ENCODE measurements at regions not wholly inside any gene's neighbourhood (a gene's known extent, or its start where the extent isn't known, plus 50 kb on each side); places are given as distances from the start of the nearest gene placed in this dataset.
A peak's percentile ranks its signal among the peaks of the same experiment; 100 is the strongest.
"Not testable (repeated sequence)": the region's sequence is repeated elsewhere in the genome, so short reads cannot be mapped to it uniquely, and the experiment has no call there.

DNA sequence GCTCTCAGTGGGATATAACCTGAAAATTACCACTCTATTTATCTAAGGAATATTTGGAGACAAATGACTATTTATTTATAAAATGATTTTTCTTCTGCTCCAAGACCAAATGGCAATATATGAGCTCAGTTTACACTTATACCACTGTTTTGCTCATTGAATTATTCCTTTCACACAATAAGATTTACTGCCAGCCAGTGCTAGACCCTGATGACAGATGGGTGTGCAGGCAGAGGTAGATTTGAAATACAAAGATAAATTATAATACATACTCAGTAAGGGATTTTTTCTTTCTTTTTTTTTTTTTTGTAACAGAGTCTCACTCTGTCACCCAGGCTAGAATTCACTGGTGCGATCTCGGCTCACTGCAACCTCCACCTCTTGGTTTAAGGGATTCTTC lies 980.3 kb downstream of the EPHA3 start:
- DNase-seq, result no peak

DNA sequence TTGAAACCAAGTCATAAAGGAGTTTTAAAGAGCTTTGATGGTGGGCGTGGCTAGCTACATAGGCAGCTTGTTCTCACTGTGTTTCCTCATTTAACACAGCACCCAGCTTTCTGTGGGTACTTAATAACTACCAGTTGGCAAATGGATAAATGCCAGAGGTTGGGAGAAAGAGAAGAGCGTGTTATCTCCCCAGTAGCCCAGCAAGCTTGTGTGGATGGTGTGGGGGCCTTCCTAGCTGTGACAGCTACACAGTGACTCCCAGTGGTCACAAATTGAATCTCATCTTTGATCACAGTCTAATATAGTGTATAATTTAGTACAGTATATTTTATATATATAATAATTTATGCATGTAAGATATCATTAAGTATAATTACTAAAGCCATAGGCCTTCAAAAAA lies 984.1 kb downstream of the EPHA3 start:
- peak in 1 of 2 experiments; percentile 2 for DNase-seq

DNA sequence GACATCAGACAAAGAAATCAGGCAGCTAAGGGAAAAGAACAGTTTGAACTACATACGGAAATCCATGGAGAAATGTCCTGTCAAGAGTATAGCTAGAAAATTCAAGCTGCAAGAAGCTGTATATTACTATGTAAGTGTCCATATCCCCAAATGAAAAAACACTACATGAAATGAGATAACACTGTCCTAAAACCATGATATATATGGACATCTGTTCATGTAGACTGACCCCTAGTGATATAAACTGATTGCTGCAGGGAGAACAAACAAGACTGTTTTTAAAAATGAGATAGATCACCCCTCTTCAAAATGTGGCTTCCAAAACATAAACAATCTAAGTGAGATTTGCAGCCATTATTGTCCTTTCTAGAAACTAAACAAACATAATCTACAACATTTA lies 985.6 kb downstream of the EPHA3 start:
- DNase-seq, result no peak

DNA sequence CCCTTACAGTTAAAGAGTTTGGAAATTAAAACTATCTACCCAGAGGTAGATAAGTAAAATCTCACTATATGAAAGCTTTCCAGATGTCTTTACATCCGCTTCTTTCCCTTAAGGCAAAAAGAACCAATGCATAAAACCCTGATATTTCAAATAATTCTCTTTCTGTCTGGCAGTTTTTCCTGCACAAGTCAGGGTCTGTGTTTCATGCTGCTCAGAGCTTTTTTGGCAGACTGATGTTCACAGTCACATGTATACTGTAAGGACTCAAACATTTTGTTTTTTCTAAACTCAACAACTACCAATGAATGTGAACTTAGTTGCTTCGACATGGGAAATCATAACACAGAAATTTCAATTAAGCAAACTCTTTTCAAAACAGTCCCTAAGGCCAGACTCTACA lies 988.4 kb downstream of the EPHA3 start:
- DNase-seq, result no peak

DNA sequence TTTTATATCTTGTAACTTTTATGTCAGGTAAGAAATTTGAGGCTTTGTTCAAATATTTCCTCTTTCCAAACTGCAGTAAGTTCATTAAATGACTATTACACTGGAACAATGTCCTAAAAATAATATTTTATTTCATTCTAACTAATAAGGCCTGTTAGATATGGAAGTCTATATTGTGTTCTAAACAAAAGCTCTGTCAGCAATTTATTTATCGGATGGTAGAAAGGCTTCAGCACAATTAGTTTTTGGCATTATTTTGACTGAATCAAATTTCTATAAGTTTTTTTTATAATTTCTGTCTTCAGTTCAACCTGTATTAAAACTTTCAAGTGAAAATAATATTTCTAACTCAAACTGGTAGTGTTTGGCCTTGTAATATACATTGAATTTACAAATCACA lies 992.1 kb downstream of the EPHA3 start:
- no peak for DNase-seq

DNA sequence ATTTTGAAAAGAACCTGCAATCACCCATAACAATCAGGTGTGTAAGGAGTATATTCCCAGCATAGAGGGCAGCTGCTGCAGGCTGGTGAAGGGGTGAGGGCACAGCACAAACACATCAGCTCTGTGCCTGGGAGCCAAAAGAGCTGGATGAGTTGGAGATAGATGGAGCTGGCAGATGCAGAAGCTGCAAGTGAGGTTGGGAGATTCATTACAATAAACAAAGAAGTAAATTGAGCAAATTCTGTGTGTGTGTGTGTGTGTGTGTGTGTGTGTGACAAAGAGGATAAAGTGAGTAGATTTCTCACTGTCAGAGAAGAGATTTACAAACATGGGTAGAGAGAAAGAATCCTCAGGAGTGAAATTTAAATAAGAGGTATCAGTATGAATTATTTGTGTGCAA lies 994.7 kb downstream of the EPHA3 start:
- DNase-seq, result no peak

DNA sequence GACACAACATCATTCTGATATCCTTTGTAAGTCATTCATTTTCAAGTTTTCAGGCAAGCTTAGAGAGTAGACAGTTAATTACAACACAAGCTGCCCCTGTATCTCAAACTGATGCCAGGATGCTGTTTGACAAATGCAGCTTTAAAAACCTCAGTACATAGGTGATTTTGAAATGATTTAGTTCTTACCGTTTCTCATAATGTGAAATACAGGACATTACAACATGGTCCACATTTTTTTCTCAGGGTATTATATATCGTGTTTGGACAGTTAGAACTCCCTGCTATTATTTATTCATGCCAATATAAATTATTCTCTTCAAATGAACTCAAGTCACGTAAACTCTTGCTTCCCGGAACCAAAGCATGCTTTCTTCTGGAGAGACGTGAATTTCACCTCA lies 1013.9 kb downstream of the EPHA3 start:
- no peak for DNase-seq

DNA sequence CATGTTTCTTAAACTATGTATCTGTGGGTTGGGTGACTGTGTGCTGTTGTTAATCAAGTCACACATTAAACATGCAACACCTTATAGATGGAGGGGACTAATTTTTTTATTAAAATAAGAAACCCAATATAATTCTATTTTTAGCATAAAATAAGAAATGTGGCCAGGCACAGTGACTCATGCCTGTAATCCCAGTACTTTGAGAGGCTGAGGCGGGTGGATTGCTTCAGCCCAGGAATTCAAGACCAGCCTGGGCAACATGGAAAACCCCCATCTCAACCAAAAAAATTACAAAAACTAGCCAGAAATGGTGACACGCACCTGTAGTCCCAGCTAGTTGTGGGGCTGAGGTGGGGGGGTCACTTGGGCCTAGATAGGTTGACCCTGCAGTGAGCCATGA lies 1021.0 kb downstream of the EPHA3 start:
- DNase-seq, result no peak

DNA sequence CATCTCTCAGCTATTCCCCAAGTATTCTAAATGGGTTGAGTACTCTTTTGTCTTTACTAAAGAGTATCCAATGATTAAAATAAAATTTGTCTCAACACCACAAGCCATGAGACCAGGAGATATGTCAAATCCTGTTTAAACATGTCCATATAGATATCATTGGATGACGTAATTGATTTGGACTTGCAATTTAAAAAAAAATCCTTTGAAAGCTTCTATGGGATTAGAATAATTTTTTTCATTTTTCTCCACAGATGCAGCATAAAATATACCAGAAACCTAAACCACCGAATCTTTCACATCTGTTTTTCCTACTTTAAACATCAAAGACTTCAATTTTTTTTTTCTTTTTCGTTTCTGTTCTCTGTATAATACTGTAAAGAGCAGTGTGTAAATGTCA lies 1022.3 kb downstream of the EPHA3 start:
- DNase-seq, result no peak

DNA sequence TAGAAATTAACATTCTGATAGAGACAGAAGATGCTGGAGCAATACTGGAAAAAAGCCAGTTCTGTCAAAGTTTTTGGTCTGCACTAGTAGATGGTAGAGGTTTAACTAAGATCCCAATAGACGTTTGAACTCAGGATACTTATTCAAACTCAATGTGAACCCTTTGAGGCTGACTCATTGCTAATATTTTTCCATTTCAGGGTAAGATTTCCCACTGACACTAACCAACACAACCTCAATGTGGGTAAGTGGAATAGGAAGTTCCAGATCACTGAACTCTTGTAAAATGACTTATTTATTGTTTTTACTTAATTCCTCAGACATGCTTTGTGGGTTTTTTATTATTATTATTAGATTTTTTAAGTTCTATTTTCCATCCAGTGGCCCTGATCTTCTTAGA lies 1024.8 kb downstream of the EPHA3 start:
- no peak for DNase-seq

DNA sequence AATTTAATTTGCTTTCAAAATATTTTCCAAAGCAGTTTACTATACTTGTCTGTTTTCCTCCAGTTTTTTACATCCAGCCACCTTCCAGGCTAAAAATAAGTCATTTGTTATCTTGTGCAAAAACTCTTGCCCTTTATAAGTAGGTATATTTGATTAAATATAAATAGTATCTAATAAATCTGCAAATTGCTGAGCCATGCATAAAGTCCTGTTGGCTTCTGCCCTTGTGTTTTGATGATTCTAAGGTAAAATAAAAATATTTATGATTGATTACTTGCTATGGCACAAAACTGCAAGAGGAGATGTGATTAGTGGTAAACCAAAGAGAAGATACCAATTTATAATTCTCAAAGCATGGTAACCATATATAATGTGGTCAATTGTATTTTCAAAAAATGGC lies 1026.7 kb downstream of the EPHA3 start:
- no peak for DNase-seq

DNA sequence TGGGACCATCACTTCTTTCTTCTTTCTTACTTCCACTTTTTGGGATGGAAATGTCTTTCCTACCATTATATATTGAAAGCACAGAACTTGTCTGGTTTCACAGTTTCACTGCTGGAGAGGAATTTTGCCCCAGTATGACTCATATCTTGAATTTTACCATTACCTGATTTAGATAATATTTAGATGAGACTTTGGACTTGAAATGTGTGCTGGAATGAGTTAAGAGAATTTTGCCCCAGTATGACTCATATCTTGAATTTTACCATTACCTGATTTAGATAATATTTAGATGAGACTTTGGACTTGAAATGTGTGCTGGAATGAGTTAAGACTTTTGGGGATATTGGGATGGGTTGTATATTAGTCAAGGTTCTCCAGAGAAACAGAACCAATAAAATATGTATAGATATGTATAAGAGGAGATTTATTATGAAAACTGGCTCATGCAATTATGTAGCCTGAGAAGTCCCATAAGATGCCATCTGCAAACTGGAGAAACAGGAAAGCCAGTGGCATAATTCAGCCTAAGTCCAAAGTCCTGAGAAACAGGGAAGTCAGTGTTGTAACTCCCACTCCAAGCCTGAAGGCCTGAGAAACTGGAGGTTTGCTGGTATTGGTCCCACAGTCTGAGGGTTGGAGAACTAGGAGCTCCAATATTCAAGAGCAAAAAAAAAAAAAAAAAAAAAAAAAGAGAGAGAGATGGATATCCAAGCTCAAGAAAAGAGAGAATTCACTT lies 1029.2 kb downstream of the EPHA3 start:
- no peak for DNase-seq

DNA sequence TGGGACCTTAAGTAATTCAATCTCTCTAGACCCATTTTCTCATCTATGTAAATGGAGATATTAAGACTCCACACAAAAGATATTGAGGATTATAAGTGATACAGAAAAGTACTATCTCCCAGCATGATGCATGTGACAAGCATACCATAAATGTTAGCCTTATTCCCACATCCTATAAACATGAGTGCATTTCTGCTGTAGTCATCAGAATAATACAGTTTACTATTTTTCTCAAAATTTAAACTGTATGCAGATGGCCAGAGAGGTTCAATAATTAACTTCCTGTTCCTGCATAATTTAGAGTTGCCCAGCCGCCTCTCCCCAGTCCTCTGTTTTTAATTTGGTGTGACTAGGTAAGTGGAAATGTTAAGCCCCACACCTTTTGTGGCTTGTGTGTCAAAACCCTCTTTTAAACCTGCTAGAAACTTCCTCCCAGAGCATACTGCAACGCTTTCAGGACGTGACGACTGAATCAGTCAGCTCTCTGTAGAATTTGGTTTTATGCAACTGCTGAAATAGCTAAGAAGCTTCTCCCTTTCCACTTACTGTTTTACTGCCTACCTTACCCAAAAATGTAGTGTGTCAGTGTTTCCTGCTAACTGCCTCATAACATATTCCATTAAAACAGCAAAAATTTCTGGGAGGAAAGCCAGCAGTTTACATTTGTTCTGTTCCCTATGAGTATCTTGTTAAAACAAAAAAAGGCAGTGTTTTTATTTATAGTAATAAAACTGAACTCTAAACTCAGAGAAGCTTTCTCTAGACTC lies 1037.9 kb downstream of the EPHA3 start:
- DNase-seq, result no peak

DNA sequence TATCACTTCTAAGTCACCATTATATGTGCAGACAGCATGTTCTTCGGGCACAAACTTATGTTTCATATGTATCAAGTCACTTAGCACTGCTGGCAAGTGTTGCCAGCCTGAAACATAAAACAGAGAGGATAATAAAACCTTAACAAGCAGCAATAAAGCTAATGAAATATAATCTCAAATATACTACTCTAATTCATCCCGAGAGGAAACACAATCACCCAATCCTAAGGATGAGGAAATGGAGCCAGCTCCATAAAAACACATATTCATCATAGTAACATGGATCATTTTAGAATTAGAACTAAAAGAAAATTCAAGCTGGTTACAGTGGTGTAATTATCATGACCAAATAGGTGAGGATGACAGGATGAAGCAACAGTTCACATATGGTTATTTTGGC lies 1072.7 kb downstream of the EPHA3 start:
- no peak for DNase-seq

DNA sequence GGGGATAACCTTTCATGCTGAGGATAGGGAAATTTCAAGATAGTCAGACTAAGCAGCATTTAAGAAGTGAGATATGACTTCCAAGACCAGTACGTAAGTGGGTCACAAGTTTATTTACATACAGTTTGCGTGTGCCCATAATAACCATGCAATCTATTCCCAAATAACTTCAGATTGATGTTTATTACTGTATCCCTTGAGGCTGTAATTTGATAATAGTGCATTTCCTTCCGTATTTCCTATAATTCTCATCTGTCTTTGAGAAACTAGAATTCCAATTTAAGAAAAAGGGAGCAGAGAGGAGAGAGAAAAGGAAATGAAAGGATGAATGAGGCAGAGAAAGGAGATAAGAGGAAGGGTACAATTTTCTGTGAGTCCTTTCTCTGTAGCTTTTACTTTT lies 1073.1 kb downstream of the EPHA3 start:
- DNase-seq, result no peak

DNA sequence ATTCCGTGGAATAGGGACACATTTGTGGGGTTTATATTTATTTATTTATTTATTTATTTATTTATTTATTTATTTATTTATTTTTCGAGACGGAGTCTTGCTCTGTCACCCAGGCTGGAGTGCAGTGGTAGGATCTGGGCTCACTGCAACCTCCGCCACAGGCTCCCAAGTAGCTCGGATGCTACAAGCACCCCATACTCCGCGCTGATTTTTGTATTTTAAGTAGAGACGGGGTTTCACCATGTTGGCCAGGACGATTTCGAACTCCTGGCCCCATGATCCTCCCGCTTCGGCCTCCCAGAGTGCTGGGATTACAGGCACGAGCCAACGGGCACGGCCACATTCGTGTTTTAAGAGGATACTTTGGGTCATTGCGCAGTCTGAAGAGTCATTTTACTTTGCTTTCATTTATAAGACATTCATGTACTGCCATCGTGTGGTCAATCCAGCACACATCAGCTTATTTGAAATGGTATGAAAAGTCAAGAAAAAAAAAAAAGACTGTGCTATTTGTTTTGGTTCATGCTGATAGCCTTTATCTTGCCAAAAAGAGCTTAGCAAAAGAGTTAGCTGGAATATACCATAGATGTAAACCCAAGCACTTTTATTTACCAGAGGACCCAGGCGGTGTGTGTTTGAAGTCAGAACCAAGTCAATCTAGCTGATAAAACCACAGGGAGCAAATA lies 1075.0 kb downstream of the EPHA3 start:
- DNase-seq, result peak in 1 of 2 experiments; percentile 28

DNA sequence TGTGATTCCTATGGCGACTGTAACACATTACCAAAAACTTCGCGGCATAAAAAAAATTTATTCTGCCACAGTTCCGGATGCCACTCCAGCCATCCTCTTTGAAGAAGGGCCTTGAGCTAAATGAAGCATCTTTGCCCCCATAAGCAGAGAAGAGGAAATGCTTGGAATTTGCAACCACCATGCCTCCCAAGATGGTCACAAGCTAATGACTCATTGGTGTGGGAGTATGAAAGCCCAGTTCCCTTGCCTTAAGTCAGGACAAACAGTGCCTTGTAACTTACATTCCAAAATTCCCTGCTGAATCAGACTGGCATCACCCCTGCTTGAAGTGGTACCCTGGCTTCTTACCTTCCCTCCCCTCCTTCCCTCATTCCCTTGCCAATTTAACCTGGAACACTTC lies 1077.4 kb downstream of the EPHA3 start:
- no peak for DNase-seq

DNA sequence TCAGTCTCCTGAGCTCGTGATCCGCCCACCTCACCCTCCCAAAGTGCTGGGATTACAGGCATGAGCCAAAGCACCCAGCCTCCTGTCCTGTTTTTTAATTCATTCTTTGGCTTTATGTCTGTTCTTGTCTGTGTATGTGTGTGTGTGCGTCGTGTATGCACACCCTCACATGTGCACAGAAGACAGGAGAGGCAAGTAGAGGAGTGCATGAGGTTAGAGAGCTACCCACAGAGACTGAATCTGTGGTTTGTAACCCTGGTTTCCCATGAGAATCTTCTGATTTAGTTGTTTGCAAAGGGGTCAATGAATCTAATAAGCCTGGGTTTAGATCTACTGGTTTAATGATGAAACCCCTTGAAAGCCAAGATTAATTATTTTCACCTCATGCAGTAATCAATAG lies 1090.0 kb downstream of the EPHA3 start:
- not testable (repeated sequence) for DNase-seq

DNA sequence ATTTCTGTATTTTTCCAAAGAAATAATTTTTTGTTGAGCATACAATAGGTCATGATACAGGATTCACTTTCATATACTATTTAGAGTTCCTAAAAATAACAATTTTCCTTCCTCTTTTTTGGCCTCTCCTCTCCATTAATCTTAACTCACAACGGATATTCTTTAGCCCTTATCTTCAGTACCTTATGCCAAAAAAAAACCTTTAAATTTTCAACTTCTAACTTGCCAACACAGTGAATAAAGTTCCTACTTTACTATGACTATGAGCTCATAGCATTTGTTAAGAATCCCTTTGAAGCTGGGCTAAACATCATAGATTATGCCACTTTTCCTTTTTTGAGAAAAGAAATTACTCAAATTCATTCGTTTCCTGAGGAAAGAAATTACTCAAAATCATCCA lies 1095.5 kb downstream of the EPHA3 start:
- DNase-seq, result not testable (repeated sequence)

DNA sequence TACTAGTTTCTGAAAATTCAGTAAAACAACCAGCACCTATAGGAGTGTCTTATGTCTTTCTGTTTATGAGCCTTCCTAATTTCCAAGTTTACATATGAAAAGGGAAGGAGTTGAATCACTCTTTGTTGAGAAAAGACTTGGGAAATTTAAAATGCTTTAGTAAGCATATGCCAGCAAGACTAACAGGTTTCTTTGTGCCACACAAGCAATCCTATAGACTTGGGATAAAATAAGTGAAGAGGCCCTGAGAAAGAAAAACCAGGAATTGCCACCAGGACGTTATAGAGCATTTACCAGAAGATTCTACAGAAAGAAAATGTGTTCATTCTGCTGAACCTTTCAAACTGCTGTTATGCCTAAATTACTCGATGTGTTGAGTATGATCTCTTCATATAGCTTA lies 1099.1 kb downstream of the EPHA3 start:
- DNase-seq, result not testable (repeated sequence)

DNA sequence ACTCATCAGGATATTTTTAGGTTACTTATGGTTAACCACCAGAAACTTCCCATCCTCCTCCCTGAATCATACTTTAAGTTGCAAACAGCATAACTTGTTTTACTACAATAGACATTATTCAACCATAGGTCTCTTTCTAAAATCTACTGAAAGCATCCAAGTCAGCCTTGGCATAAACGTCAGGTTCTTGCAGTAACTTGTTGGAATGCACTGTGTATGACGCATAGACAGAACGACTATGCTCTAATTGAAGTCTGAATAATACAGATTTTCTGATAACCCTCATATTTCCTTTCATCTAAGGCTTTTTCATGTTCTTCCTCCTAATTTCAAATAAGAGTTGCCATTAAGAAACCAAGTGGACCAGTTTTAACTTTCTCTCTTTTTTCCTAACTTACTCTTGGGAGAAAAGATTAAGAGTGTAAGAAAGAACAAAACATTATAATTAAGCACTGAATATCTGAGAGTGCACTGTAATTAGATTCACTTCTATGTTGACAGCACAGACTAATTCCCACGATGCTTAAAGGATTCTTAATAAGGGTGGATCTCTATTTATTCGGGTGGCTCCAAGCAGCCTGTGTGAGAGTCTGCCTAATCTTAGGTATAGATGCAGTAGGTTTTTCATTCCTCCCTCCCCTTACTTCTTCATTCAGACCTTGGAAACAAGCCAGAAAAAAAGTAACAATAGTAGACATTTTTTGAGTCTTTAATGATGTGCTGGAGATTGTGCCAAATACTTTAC lies 1100.1 kb downstream of the EPHA3 start:
- DNase-seq, result not testable (repeated sequence)

DNA sequence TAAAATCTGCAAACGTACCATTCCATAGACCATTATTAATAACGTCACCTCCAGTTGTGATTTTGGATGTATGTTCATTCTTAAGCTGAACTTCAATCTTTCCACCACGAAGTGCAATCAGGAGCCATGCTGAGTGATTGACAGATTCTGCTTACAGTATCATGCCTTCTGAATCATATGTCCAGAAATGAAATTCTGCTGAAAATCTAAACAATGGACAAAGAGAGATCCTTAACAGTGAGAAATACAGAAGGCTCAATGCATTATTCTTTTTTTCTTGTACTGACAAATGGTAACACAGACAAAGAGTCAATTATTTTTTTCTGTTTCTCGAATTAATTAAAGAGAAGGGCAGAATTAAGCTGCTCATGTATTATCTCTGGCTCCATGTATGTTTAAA lies 1114.5 kb downstream of the EPHA3 start:
- no peak for DNase-seq

DNA sequence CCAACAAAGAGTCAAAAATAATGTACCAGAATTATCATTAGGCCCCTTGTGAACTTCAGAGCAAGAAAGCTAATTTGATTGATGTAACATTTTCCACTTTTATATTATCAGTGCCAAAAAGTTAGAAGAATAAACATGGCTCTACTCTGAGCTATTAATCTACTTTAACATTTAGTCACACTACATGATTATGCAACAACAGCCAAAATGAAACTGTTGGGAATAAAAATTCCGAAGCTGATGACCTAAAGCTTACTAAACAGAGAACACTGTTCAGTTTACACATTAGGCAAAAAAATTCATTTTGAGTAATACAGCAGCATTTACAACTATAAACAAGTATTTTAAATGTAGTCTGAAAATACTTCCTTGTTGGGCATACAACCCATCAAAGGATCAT lies 1134.1 kb downstream of the EPHA3 start:
- no peak for DNase-seq

Data from SW 1271 (cell line).